Inflammatory macrophage treated with lipopolysaccharide for 1 hour (primary cell): ENCODE measurements at regions not wholly inside any gene's neighbourhood (a gene's known extent, or its start where the extent isn't known, plus 50 kb on each side); places are given as distances from the start of the nearest gene placed in this dataset.
A peak's percentile ranks its signal among the peaks of the same experiment; 100 is the strongest.
"Not testable (repeated sequence)": the region's sequence is repeated elsewhere in the genome, so short reads cannot be mapped to it uniquely, and the experiment has no call there.

ENCODE experiments used
- DNase-seq, 2 donors: peaks; one replicate each; pipeline ENCODE4 v3.0.0-alpha.2; 2020 to 2022

DNA sequence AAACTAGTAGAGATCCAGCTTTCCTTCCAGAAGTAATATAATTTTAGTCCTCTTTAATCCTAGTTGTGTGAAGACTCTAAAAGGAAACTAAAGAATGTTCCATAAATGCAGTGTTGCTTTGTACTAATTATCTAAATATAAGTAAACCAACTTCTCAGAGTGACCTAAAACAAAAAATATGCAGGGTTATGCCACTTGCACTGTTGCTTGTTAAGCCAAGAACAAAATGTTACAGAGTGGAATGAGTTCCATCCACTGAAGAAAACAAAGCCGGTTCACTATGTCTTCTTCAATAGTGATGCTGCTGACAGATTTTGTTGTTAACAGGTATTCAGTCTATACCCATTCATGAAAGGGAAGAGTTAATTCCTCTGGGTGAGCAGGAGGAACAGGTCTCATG, 252.0 kb upstream of the DIAPH2 start:
- no peak for DNase-seq

DNA sequence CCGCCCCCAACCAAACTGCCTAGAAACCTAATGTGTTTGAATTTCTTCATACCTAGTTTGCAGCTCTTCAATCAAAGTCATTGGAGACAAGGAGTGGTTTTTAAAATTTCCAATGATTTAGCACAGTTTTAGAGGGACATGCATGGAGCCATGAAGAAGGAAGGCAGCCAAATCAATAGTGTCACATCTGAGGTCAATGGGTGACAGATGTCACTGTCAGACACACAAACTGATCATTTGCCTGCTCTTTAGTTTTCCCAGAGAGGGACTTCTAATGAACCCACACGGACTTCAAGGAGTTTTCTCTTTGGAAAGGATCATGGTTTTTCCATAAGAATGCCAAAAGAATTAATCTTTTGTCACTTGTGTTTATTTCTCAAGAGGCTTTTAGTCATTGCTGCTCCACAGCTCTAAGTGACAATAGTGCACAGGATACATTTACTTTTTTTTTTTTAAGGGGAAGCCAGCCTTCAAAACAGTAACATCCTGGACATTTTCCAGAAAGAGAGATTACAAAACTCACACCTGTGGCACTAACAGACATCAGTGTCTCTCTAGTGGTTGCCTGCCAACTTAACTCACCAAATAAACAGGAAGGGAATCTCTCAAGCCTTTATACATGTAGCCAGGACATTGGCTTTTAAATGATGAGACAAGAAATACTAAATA, 251.1 kb upstream of the DIAPH2 start:
- DNase-seq: no peak

DNA sequence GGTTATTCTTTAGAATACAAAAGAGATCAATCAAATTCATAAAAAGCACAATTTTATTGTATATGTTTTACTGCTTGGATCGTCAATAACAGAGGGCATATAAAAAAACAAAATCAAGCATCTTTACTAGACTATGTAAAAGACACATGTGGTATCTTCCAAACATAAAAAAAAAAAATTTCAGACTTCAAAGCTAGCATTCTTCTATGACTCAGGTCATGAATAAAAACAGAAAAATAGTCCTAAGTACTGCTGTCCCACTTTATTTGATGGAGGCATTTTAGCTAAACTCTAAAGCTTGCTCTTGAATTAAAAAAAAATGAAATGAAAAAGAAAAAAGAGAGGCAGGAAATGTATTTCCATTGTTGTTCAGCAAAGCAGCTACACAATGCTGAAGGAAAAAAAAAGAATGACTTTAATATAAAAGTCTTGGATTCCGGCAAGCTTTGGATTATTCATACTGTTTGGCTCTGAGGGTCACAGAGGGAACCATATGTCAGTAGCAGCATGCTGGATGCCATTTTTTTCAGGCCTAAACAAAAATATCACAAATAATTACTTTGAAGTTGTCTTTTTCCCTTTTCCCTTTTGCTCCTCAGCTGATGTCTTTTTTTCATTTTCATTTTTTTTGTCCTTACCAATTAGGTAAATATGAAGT, 249.1 kb upstream of the DIAPH2 start:
- DNase-seq: no peak

DNA sequence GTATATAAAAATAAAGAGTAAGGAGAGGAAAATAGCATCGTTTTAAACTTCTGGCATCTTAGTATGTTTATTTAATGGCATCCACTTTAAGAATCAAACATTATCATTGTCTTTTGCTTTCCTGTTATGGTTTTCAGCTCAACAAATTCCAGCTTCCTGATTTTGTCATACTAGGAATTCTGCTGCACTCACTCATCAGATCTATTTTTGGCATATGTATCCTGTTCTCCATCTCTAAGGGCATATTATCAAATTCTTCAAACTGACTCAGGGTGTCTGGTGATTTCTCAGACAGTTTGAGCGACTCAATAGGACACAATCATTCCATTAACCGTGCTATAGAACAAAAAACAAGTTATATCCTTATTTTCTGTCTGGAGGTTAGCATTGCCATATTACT, 248.5 kb upstream of the DIAPH2 start:
- DNase-seq: no peak

DNA sequence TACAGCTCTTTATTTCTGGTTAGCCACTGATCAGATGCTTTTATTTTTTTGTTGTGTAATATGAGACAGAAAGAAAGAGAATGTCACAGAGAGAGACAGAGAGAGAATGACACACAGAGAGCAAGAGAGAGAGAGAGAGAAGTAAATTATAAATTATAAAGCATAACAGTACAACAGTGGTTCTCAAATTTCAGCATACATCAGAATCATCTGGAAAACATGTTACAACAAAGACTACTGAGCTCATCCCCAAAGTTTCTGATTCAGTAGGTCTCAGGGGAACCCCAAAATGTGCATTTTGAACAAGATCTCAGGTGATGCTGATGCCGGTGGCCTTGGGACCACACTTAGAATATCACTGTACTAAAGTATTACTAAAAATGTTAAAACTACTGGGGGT, 245.8 kb upstream of the DIAPH2 start:
- no peak for DNase-seq

DNA sequence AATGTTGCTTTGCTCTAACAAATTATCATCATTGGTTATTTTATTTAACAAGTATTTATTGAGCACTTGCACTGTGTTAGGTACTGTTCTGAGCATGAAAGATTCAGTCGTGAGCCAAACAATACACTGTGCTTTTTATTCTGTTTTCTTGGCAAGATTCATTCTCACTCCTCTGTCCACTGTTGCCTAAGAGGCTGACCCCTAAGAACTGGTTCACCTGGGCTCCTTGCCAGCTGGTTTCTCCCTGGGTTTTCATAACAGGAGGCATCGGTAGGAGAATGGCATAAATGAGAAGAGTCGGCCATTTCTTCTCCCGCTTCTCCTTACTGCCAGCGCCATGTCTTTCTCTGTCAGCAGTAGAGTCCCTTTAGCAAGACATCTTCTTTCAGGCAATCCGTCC, 243.7 kb upstream of the DIAPH2 start:
- no peak for DNase-seq

DNA sequence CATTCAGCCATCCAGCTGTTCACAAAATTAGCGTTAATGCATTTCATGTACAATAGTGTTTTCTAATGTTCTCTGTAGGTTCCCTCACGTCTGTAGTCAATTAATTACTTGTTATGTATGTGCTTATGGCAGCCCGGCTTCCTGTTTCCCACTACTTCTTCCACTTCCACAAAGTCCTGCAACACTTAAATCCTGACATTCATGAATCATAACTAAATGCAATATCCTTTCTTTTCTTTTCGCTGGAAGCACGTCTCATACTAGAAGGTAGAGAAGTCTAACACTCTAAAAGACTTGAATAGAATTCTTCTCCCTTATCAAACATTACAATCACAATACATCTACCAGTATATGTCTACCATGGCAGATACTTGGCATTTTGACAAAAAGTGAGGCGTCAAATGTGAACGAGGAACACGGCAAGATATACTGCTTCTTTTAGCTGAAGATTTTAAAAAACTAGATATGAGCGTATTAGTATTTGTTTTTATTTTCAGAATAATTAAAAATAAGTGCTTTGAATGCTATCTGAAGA, 239.0 kb upstream of the DIAPH2 start:
- no peak for DNase-seq

DNA sequence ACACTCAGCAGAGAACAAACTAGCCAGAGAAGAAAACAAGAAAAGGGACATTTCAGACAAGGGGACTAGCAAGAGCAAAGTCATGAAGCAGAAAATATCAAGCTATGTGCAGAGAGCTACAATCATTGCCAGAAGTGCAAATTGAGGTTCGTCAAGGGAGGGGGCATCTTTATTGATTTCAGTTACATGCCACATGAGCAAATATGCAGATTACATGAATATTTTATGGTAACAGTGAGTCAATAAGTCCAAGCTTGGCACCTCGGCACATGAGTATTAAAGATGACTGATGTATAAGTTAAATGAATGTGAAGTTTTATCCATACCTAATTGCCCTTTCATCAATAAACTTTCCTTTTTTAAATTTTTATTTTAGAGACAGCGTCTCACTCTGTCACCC, 238.1 kb upstream of the DIAPH2 start:
- no peak for DNase-seq

DNA sequence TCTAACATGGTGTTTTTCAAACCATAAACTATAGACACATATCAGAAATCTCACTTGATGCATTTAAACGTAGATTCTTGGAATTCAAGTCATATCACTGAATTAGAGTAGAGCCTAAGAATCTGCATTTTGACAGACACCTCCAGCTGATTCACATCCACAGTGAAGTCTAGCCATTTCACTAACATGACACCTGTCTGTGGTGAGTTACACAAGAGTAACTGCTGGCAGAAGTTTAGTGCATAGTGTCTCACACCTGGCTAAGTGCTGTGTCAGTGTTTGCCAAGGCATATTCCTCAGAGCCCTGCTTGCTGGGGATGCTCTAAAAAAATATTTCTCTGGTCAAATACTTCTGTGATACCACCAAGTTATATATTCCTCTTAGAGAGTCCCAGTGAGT, 237.5 kb upstream of the DIAPH2 start:
- DNase-seq: no peak

DNA sequence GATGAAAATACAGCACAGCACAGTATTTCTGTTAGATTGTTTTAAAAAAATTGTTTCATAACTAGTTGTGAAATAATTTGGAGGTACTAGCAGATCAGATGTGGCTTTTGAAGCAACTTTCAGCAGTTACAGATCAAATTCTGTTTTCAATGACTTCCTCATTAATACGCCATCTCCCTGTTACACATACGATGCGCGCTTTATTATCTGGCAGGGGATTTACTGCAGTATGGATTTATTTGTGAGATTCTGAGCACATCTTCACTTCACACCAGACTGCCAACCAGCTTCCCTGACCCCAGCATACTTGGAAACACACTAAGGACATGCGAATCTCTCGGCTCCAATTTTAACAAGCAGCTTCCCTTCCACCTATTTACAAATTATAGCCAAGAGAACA, 235.5 kb upstream of the DIAPH2 start:
- peak in 1 of 2 donors; percentile 4 for DNase-seq

DNA sequence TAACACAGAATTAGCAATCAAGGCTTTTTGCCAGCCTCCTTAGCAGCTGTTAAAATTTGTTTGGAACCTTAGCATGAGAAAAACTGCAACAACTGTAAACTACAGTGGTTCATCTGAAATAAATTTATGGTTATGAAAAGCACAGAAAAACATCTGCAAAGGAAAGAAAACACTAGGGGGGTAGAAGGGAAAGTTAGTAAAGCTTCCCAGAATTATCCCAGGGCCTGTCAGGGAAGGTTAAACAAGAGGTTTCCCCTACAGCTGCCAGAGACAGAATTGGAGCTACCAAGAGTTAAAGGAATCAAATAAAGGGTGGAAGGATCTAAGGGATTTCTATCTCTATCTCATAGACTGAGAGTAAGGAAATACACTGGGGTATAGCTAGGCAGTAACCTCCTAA, 234.7 kb upstream of the DIAPH2 start:
- no peak for DNase-seq

DNA sequence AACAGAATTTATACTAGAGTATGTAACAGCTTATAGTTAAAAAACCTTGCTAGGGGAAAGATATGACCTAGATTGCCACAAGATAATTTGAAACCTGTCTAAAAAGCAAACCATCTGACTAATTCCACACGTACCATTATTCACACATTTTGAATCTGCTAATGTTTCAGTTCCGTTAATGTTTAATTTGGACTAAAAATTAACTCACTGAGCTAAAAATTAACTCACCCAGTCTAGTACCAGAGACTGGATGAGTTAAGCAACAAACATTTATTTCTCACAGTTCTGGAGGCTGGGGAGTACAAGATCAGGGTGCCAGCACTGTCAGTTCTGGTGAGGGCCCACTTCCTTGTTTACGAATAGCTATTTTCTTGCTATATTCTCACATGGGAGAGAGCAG, 231.5 kb upstream of the DIAPH2 start:
- DNase-seq: no peak

DNA sequence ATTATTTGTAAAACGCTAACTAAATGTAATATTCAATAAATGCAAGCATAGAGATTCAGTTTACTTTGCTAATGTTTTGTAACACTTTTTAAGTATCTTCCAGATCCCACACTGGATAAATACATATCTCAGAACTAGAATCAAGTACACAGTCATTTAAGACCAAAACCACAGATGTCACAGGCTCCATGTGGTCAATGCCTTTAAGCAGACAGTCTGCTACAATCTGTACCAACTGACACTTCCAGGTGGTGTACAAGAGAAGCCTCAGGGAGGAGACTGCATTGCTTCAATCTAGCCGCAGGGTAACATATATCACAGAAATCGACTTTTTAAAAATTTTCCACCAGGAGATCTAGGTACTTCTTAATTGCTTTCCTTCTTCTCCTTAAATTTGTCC, 229.6 kb upstream of the DIAPH2 start:
- DNase-seq: no peak

DNA sequence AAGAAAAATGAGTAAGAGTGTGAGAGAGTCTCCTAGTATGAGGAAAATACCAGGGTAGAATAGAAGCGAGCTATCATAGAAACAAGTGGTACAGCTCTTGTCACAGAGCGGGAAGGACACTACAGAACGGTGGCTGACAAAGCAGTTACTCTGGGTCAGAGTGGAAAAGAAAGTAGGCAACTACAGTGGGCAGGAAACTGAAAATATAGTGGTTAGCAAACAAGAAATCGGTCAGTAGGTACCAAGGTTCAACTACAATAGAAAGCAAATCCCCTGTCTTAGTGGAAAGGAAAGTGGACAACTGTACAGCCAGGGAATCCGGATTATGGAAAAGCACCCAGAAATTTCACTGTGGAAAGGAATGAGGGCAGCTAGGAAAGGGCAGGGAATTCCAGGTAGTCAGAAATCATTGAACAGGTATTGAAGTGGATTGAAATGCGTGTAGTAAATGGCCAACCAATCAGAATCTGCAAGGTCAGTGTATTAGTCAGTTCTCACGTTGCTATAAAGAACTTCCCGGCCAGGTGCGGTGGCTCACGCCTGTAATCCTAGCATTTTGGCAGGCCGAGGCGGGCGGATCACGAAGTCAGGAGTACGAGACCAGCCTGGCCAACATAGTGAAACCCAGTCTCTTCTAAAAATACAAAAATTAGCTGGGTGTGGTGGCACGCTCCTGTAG, 219.6 kb upstream of the DIAPH2 start:
- DNase-seq: no peak

DNA sequence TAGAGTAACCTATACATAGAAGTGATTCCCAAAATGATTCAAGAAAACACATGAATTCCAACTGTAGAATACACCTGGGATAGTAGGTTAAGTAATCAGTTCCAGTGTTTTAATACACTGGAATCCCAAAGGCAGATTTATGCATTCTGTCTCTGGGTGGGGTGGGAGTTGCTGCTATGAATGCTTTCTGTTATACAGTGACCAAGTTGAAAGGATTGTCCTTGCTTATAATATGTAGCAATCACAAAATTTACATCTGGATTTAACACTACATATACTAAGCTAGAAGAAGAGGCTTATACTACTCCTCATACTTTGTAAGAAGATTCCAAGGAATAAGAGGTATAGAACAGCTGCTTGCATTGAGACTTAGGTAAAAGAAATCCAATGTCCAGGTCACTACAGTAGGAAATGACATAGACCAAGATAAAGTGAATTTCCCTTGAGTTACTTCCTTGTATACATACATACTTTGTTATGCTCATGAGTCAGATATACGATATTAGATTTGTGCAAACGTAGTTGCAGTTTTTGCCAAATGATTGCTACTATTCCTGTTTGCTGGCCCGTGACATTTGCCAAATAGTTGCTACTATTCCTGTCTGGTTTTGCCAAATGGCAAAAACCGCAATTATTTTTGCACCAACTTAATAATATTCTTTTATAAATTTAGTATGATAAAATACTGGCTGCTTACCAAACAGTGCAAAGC, 210.5 kb upstream of the DIAPH2 start:
- DNase-seq: no peak

DNA sequence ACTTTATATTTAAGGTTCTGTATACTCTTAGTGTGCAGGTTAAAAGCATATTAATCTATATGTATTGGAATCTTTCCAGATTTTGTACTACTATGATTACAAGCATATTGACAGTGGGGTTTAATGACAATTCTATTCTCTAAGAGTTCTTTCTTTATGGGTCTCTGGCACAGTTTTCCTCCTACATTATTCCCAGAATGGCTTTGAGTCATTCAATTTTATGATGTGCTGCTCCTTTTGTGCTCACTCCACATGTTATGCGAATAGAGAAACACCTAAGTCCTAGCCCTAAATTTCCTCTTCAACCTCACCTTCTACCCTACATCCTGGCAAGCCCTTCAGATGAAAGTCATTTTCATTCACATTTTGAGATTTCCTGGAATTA, 209.9 kb upstream of the DIAPH2 start:
- DNase-seq: no peak

DNA sequence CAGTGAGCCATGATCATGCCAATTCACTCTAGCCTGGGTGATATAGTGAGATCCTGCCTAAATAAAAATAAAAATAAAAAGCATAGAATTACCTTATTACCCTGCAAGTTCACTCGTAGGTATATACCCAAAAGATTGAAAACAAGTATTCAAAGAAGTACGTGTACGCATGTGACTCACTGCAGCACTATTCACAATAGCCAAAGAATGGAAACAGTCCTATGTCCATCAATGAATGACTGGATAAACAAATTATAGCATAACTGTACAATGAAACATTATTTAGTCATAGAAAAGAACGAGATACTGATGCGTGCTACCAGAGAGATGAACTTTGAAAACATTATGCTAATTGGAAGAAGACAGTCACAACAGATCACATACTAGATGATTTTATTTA, 204.6 kb upstream of the DIAPH2 start:
- no peak for DNase-seq

DNA sequence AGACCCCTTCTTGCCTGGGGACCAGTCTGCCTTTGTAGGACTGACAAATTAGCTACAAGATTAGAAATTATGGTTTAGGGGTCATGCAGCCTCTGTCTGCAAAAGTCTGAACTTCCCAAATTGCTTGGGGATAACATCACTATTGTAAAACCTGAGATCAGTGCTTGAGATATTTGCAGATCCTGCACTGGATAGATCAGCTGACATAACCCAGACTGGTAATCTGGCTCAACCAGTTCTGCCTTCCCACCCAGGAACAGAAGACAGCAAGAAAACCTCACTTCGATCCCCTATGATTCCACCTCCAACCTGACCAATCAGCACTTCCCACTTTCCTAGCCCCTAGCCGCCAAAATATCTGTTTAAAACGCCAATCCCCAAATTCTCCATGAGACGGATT, 202.8 kb upstream of the DIAPH2 start:
- DNase-seq: no peak

DNA sequence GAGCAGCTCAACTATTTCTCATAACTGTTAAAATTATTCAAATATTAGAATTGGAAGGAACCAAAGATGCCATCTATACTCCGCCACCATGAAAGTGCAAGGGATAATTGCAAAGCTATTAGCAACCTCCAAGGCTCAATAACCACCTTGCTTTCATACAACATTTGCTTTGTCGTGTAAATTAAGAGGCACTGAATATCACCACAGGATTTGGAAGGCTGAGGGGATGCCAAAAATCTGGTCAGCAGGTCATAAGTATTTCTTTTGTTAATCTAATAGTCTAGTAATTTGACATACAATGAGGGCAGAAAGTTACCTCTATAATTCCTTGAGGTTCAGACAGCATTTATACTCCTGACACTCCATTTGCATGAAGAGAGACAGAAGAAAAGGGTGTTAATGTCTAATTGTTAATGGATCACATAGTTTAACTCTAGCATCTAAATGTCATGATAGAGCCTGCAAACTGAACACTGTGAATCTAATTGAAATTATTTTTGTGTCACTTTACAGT, 200.9 kb upstream of the DIAPH2 start:
- no peak for DNase-seq

DNA sequence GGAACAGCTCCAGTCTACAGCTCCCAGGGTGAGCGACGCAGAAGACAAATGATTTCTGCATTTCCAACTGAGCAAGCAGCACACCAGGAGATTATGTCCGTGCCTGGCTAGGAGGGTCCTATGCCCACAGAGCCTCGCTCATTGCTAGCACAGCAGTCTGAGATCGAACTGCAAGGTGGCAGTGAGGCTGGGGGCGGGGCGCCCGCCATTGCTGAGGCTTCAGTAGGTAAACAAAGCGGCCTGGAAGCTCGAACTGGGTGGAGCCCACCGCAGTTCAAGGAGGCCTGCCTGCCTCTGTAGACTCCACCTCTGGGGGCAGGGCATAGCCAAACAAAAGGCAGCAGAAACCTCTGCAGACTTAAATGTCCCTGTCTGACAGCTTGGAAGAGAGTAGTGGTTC, 198.0 kb upstream of the DIAPH2 start:
- DNase-seq: not testable (repeated sequence)

DNA sequence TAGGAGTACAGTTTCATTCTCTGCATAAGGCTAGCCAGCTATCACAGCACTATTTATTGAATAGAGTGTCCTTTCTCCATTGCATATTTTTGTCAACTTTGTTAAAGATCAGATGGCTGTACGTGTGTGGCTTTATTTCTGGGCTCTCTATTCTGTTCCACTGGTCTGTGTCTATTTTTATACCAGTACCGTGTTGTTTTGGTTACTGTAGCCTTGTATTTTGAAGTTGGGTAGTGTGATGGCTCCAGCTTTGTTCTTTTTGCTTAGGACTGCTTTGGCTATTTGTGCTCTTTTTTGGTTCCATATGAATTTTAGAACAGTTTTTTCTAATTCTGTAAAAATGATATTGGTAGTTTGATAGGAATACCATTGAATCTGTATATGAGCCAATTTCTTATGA, 182.1 kb upstream of the DIAPH2 start:
- DNase-seq: no peak

DNA sequence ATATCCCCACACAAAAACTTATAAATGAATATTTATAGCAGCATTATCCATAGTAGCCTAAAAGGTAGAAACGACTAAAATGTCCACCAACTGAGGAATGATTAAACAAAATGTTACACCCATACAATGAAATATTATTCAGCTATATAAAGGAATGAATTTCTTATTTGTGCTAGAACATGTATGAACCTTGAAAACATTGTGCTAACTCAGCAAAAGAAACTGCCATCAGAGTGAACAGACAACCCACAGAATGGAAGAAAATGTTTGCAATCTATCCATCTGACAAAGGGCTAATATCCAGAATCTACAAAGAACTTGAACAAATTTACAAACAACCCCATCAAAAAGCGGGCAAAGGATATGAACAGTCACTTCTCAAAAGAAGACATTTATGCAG, 155.3 kb upstream of the DIAPH2 start:
- not testable (repeated sequence) for DNase-seq

DNA sequence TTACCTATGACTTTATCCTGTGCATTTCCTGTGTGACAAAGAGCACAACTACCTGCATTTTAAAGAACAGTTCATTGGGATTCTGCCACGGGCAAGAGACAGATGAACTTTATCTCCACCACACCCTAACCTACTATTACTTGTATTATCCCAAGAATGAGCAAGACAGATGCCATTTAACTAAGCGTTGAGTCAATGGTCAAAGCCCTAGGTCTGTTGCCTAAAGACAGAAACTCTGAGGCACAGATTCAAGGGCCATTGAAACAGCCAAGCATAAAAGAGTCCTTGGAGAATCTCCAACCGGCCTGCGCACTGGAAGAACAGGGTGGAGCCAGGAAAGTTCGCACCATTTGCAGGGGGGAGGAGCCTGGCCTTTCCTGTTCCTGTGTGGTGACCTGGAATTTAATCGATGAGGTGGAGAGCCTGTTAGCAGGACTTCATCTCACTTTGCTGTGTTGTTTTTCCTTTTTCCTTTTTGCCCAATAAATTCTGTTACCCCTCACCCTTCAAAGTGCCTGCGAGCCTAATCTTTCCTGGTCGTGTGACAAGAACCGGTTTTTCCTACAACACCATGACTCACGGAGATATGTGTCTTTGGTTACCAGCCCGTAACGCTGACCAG, 146.4 kb upstream of the DIAPH2 start:
- no peak for DNase-seq
